NB4 (cell line): ENCODE measurements at regions not wholly inside any gene's neighbourhood (a gene's known extent, or its start where the extent isn't known, plus 50 kb on each side); places are given as distances from the start of the nearest gene placed in this dataset.

Experiments used
- MAX ChIP-seq: IDR thresholded peaks from 2 replicates; pipeline ENCODE4 v1.6.1; 2011; ENCODE audit warnings: low read depth, low read length
- POLR2A ChIP-seq: IDR thresholded peaks from 2 replicates; pipeline ENCODE4 v1.6.1; 2011; ENCODE audit warnings: mild to moderate bottlenecking; ENCODE audit not compliant: insufficient read length; ENCODE audit errors: extremely low read depth

- no peak for TF ChIP-seq POLR2A
- TF ChIP-seq MAX: no peak
Observed at GRCh38 chr5:74530326-74531050, 110.0 kb downstream of the ENC1 start.
